Stomach smooth muscle (tissue), 2 donors: ENCODE measurements at regions not wholly inside any gene's neighbourhood (a gene's known extent, or its start where the extent isn't known, plus 50 kb on each side); places are given as distances from the start of the nearest gene placed in this dataset.

Experiments used
- H3K27ac ChIP-seq: one replicate; pipeline ENCODE4 v1.7.0; 2013; ENCODE audit warnings: mild to moderate bottlenecking, low read length, inconsistent platforms
- H3K27me3 ChIP-seq, 2 donors: one replicate each; pipeline ENCODE4 v1.7.0; 2013; ENCODE audit warnings: low read length in 2 of 2; ENCODE audit not compliant: insufficient read depth in 2 of 2, control insufficient read depth in 1 of 2
- H3K36me3 ChIP-seq, 2 donors: one replicate each; pipeline ENCODE4 v1.7.0; 2013; ENCODE audit warnings: low read length in 2 of 2; ENCODE audit not compliant: control insufficient read depth in 2 of 2, insufficient read depth in 2 of 2
- H3K4me1 ChIP-seq: one replicate; pipeline ENCODE4 v1.7.0; 2013; ENCODE audit warnings: low read length; ENCODE audit not compliant: control insufficient read depth, insufficient read depth
- H3K4me3 ChIP-seq, 2 donors: one replicate each; pipeline ENCODE4 v1.7.0; 2013; ENCODE audit warnings: low read length in 2 of 2
- H3K9ac ChIP-seq, 2 donors: one replicate each; pipeline ENCODE4 v1.7.0; 2013; ENCODE audit warnings: low read length in 2 of 2, mild to moderate bottlenecking in 1 of 2
- H3K9me3 ChIP-seq, 2 donors: one replicate each; pipeline ENCODE4 v1.7.0; 2013; ENCODE audit warnings: low read length in 2 of 2; ENCODE audit not compliant: control insufficient read depth in 2 of 2
- donor health status: healthy.
- donor health status: Pancreatic carcinoma.

- H3K9me3 ChIP-seq: no peaks in the 10 kb centered on the region
- H3K36me3 ChIP-seq: no peaks in the 10 kb centered on the region
- H3K4me3 ChIP-seq: no peak overlapping the region
Observed at GRCh38 chr11:28713850-28714249, 605.7 kb downstream of the METTL15 start.

DNA sequence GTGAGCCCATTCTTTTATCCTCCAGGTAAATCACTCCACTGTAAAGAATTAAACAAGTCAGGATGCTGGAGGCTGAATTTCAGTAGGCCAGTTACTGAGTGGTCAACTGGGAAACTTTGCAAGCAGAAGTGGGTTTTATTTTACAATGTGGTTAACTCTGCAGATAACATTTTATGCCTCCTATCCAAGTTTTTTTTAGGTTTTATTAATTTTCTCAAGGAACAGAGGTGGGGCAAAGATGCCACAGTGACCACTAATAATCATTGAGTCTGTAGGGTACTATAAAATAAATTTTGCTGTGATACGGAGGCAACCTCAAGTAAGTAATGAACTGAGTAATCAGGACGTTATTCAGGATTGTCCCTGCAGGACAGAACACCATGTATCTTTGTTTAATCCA, 599.9 kb downstream of the METTL15 start:
- Histone ChIP-seq H3K4me1 (no peaks in the 10 kb centered on the region), H3K36me3 (no peaks in the 10 kb centered on the region), H3K4me3 (no peak overlapping the region), H3K9ac (no peak overlapping the region), H3K27me3 (no peaks in the 10 kb centered on the region), H3K27ac (no peak overlapping the region), H3K9me3 (no peaks in the 10 kb centered on the region)

More at GRCh38 chr11:28713850-28714249, 605.7 kb downstream of the METTL15 start:
- H3K4me1 ChIP-seq: no peaks in the 10 kb centered on the region
- H3K9ac ChIP-seq: no peak overlapping the region
- H3K27me3 ChIP-seq: no peaks in the 10 kb centered on the region
- H3K27ac ChIP-seq: no peak overlapping the region

DNA sequence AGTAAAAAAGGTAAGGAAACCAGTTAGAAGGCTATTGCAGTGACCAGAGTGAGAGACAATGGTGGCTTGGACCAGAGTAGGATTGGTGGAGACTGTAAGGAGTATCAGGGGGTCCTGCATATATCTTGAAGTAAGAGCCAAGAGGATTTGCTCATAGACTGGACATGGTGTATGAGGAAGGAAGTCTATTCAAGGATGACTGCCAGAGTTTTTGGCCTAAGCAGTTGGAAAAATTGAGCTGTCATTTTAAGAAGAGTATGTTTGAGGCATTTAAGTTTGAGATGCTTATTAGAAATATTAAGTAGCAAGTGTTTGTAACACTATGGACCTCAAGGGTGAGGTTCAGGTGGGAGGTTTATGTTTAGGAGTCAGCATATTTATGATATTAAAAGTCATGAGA, 596.6 kb downstream of the METTL15 start:
- no peaks in the 10 kb centered on the region for H3K27me3 ChIP-seq
- H3K36me3 ChIP-seq: no peaks in the 10 kb centered on the region
- no peak overlapping the region for H3K4me3 ChIP-seq
- H3K4me1 ChIP-seq: no peaks in the 10 kb centered on the region
- H3K9ac ChIP-seq: no peak overlapping the region
- no peak overlapping the region for H3K27ac ChIP-seq
- no peaks in the 10 kb centered on the region for H3K9me3 ChIP-seq

DNA sequence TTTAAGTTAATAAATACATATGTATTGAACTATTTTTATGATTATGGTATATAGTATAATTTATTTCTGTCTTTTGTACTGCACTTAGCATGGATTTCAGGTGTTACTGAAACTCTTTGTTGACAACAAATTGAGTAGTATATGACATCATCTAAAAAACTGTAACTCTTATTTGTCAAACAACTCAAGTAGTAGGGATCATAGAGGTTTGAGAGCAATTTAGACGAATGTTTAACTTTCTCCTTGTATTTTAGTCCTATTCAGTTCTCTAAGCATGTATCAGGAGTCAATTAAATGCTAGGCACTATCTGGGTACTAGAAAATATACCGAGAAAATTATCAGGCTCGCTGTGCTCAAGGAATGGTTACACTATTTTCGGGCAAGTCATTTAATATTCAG, 595.2 kb downstream of the METTL15 start:
- Histone ChIP-seq H3K4me3 (no peak overlapping the region), H3K27ac (no peak overlapping the region), H3K4me1 (no peaks in the 10 kb centered on the region), H3K9me3 (no peaks in the 10 kb centered on the region), H3K36me3 (no peaks in the 10 kb centered on the region), H3K9ac (no peak overlapping the region), H3K27me3 (no peaks in the 10 kb centered on the region)

GRCh38 chr11:28702871-28703270, 594.7 kb downstream of the METTL15 start:
- no peak overlapping the region for H3K9ac ChIP-seq
- no peak overlapping the region for H3K27ac ChIP-seq
- no peaks in the 10 kb centered on the region for H3K27me3 ChIP-seq
- H3K4me3 ChIP-seq: no peak overlapping the region
- no peaks in the 10 kb centered on the region for H3K4me1 ChIP-seq
- no peaks in the 10 kb centered on the region for H3K9me3 ChIP-seq
- H3K36me3 ChIP-seq: no peaks in the 10 kb centered on the region

GRCh38 chr11:28702450-28702790, 594.2 kb downstream of the METTL15 start:
- Histone ChIP-seq H3K27me3 (no peaks in the 10 kb centered on the region), H3K9ac (no peak overlapping the region), H3K27ac (no peak overlapping the region), H3K4me3 (no peak overlapping the region), H3K36me3 (no peaks in the 10 kb centered on the region), H3K9me3 (no peaks in the 10 kb centered on the region), H3K4me1 (no peaks in the 10 kb centered on the region)

DNA sequence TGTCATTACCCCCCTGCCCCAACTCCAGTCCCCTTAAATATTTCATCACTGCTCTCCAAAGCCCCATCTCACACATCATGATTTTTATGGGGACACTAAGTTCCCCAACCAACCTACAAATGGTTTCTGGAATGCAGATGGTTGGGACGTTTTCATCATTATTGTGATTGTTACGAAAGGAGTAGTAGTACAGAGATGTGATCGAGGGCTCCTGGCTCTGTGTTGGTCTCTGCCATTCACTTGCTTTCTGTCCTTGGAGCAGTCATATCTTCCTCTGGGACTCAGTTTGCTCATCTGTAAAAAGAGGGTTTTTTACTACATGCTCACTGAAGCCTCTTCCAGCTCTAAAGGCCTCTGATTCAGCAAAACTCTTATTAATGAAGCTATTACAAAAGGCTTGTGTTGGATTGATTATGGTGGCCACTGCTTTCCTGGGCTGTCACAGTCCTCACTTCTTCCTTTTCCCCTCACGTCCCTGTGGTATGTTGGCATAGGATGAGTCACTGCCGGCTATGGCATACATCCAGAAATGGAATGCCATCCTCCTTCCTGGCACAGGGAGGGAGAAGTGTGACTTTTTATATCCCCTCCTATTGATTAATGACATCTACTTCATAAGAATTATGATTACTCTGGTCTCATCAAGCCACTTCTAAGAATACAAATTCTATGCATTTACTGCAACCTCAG, 593.7 kb downstream of the METTL15 start:
- Histone ChIP-seq H3K4me3 (no peak overlapping the region), H3K36me3 (no peaks in the 10 kb centered on the region), H3K27ac (no peak overlapping the region), H3K9ac (no peak overlapping the region), H3K4me1 (no peaks in the 10 kb centered on the region), H3K9me3 (no peaks in the 10 kb centered on the region), H3K27me3 (no peaks in the 10 kb centered on the region)

DNA sequence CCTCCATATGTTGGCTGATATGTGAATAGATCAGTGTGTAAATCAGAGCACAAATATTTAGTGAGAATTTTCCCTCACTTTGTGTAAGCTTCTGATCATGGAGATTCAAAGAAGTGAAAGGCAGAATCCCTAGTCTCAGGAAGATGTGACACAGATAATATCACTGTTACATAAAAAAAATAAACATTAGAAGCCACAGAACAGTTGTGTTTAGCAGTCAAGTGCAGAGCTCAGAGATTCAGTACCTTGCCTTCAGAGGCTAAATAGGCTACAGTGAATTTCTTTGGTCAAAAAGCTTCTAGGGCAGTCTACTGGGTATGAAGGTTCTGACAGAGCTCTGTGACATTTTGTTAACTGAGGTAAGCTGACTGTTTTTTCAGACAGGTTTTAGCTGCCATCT, 591.5 kb downstream of the METTL15 start:
- Histone ChIP-seq H3K36me3 (no peaks in the 10 kb centered on the region), H3K4me3 (no peak overlapping the region), H3K9ac (no peak overlapping the region), H3K4me1 (no peaks in the 10 kb centered on the region), H3K27ac (no peak overlapping the region), H3K9me3 (no peaks in the 10 kb centered on the region), H3K27me3 (no peaks in the 10 kb centered on the region)

DNA sequence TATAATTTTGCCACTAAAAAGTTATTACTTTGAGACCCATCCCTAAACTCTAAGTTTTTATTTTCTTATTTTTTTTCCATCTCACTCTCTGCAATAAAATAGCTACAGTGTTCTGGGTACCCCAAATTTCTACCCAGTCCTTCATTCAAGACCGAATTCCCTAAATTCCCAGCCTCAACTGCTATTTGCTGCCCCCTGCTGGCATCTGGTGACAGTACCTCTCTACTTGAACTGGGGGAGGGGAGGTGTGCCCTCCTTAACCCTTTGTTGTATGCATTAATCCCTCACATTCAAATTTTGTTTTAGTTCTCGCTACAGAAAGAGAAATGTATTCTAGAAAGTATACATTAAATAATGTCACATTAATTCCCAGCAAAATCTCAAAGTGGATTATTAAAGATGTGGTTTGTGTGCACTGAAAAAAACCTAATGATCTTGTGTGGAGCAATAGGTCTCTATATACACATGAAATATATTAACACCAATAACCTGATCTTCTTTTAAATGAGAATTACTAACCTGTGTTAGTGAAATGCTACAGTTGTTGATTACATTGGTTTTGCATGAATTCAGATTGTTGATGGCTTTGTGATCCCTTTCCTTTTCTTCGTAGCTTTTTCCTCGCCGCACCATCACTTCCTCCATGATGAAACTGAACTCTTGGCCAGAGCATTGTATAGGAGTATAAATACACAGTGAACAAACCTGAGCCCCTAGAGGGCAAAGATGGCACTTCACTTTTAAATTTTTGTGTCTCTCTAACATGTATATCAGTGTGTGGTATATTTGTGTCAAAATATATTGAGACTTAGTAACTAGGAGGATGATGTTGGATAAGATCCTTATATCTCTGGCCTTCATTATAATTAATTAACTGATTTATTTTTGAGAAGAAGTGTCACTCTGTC, 590.0 kb downstream of the METTL15 start:
- Histone ChIP-seq H3K9me3 (no peaks in the 10 kb centered on the region), H3K9ac (no peak overlapping the region), H3K36me3 (no peaks in the 10 kb centered on the region), H3K27ac (no peak overlapping the region), H3K27me3 (no peaks in the 10 kb centered on the region), H3K4me1 (no peaks in the 10 kb centered on the region), H3K4me3 (no peak overlapping the region)

DNA sequence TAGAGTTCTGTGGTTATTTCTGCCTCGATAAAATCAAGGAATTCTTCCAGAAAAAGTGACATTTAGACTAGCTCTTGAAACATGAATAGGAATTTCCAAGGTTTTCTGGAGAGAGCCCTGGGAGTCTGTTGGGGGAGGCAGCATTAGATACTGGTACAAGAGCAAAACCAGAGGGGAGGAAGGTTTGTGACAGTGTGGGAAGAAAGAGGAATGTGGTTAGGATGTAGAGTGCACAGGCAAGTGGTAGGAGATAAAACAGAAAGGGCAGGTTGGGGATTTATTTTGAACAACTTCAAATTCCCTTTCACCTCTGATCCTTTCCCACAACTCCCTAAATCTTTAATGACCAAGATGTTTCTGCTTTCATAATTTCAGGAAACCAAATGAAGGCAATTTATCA, 588.4 kb downstream of the METTL15 start:
- Histone ChIP-seq H3K9ac (no peak overlapping the region), H3K4me1 (no peaks in the 10 kb centered on the region), H3K27ac (no peak overlapping the region), H3K9me3 (no peaks in the 10 kb centered on the region), H3K27me3 (no peaks in the 10 kb centered on the region), H3K4me3 (no peak overlapping the region), H3K36me3 (no peaks in the 10 kb centered on the region)

DNA sequence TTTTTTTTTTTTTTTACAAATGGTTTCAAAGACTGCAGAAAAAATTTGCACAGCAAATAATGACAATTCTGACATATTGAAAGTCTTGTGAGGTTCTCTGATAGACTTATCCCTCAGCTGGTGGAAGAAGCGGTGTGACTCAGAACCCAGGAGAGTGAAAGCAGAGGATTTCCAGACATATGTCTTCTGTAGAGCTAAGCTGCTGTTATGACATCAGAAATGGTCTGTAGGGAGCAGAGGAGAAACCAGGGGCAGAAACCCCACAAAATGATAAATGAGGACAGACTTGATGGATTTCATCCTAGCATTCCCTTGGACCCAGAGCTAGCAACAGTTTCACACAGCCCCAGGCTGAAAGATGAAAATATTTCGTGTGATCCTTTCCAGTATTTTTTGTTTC, 582.6 kb downstream of the METTL15 start:
- no peak overlapping the region for H3K4me3 ChIP-seq
- H3K9ac ChIP-seq: no peak overlapping the region
- H3K4me1 ChIP-seq: no peaks in the 10 kb centered on the region
- no peaks in the 10 kb centered on the region for H3K36me3 ChIP-seq
- no peak overlapping the region for H3K27ac ChIP-seq
- H3K9me3 ChIP-seq: no peaks in the 10 kb centered on the region
- H3K27me3 ChIP-seq: peaks cover 0 to 2% of the 10 kb centered on the region in 2 donors
